Gastroesophageal sphincter (tissue), 3 donors: ENCODE measurements at regions not wholly inside any gene's neighbourhood (a gene's known extent, or its start where the extent isn't known, plus 50 kb on each side); places are given as distances from the start of the nearest gene placed in this dataset.

Experiments
- CTCF ChIP-seq, 4 experiments: fragments of 200-600 bp in 2 of 4; fragments of 450-650 bp in 2 of 4; sonication (generic) in 1 of 4; IDR thresholded peaks; one replicate each; pipeline ENCODE4 v1.5.1; 2017 to 2019; ENCODE audit warnings: antibody characterized with exemption in 4 of 4, mild to moderate bottlenecking in 2 of 4, moderate library complexity in 2 of 4
- POLR2AphosphoS5 ChIP-seq: sonication (generic); formaldehyde crosslinking; IDR thresholded peaks from one replicate; pipeline ENCODE4 v1.6.1; 2017; ENCODE audit warnings: antibody characterized with exemption

GRCh38 chr15:38992930-38993329 is 428.3 kb upstream of the RASGRP1 start:
- TF ChIP-seq CTCF (IDR thresholded peaks at IDR 0.05), result no peak
- no peak for TF ChIP-seq POLR2AphosphoS5
